SK-N-SH treated with all-trans-retinoic acid at 6 μM for 48 hours (cell line): ENCODE measurements at regions not wholly inside any gene's neighbourhood (a gene's known extent, or its start where the extent isn't known, plus 50 kb on each side); places are given as distances from the start of the nearest gene placed in this dataset.
A peak's percentile ranks its signal among the peaks of the same experiment; 100 is the strongest.

ENCODE experiments used
- ATAC-seq: fragments of 200-7000 bp; cut with Tn5 transposase; 3 replicates; pipeline ENCODE4 v1.9.1; 2020; ENCODE audit warnings: mild to moderate bottlenecking, moderate library complexity
- ARNTL ChIP-seq: fragments of 450-650 bp; formaldehyde crosslinking; IDR thresholded peaks from 2 replicates; pipeline ENCODE4 v1.5.0; 2020; ENCODE audit warnings: low read depth, mild to moderate bottlenecking, moderate library complexity, borderline replicate concordance
- BACH2 ChIP-seq: fragments of 250-450 bp; sonication (Bioruptor Pico); IDR thresholded peaks from 2 replicates; pipeline ENCODE4 v1.9.0; 2021; ENCODE audit warnings: mild to moderate bottlenecking, borderline replicate concordance
- CSDC2 ChIP-seq: fragments of 250-450 bp; sonication (Bioruptor Pico); IDR thresholded peaks from 2 replicates; pipeline ENCODE4 v1.5.0; 2020; ENCODE audit warnings: mild to moderate bottlenecking, moderate library complexity
- ESRRG ChIP-seq: fragments of 250-450 bp; sonication (Bioruptor Pico); IDR thresholded peaks from 2 replicates; pipeline ENCODE4 v1.6.1; 2021; ENCODE audit warnings: mild to moderate bottlenecking
- GLIS3 ChIP-seq: fragments of 250-450 bp; sonication (Bioruptor Pico); IDR thresholded peaks from 2 replicates; pipeline ENCODE4 v1.5.0; 2020; ENCODE audit warnings: mild to moderate bottlenecking, moderate library complexity
- ISL1 ChIP-seq: fragments of 250-450 bp; sonication (Bioruptor Pico); IDR thresholded peaks from 2 replicates; pipeline ENCODE4 v2.1.2; 2022; ENCODE audit warnings: mild to moderate bottlenecking, moderate library complexity
- OSR1 ChIP-seq: fragments of 250-450 bp; sonication (Bioruptor Pico); IDR thresholded peaks from 2 replicates; pipeline ENCODE4 v1.8.0; 2022; ENCODE audit warnings: moderate library complexity, mild to moderate bottlenecking, inconsistent platforms
- PATZ1 ChIP-seq: fragments of 250-450 bp; sonication (Bioruptor Pico); IDR thresholded peaks from 2 replicates; pipeline ENCODE4 v1.8.0; 2020; ENCODE audit warnings: mild to moderate bottlenecking, moderate library complexity, borderline replicate concordance
- POU6F1 ChIP-seq: fragments of 250-450 bp; sonication (Bioruptor Pico); IDR thresholded peaks from 2 replicates; pipeline ENCODE4 v1.8.0; 2021; ENCODE audit warnings: low read depth, mild to moderate bottlenecking, moderate library complexity, borderline replicate concordance
- PPARA ChIP-seq: fragments of 250-450 bp; sonication (Bioruptor Pico); IDR thresholded peaks from 2 replicates; pipeline ENCODE4 v1.5.0; 2020; ENCODE audit warnings: mild to moderate bottlenecking, borderline replicate concordance
- RARB ChIP-seq: fragments of 250-450 bp; sonication (Bioruptor Pico); IDR thresholded peaks from 2 replicates; pipeline ENCODE4 v1.8.0; 2021; ENCODE audit warnings: mild to moderate bottlenecking, moderate library complexity
- SNAI2 ChIP-seq: fragments of 250-450 bp; sonication (Bioruptor Pico); IDR thresholded peaks from 2 replicates; pipeline ENCODE4 v1.5.0; 2020; ENCODE audit warnings: mild to moderate bottlenecking, moderate library complexity
- TCF4 ChIP-seq: fragments of 250-450 bp; sonication (Bioruptor Pico); IDR thresholded peaks from 2 replicates; pipeline ENCODE4 v1.8.0; 2021; ENCODE audit warnings: mild to moderate bottlenecking, moderate library complexity, borderline replicate concordance
- TOX ChIP-seq: fragments of 250-450 bp; sonication (Bioruptor Pico); IDR thresholded peaks from 2 replicates; pipeline ENCODE4 v1.8.0; 2021; ENCODE audit warnings: mild to moderate bottlenecking, moderate library complexity, borderline replicate concordance
- TSHZ2 ChIP-seq: fragments of 250-450 bp; sonication (Bioruptor Pico); IDR thresholded peaks from 2 replicates; pipeline ENCODE4 v1.5.0; 2020; ENCODE audit warnings: mild to moderate bottlenecking, moderate library complexity
- ZC3H10 ChIP-seq: fragments of 250-450 bp; sonication (Bioruptor Pico); IDR thresholded peaks from 2 replicates; pipeline ENCODE4 v1.5.1; 2021; ENCODE audit warnings: mild to moderate bottlenecking, moderate library complexity
- ZFP3 ChIP-seq: fragments of 250-450 bp; sonication (Bioruptor Pico); IDR thresholded peaks from 2 replicates; pipeline ENCODE4 v1.5.0; 2020; ENCODE audit warnings: mild to moderate bottlenecking, moderate library complexity
- ZFP30 ChIP-seq: fragments of 450-650 bp; formaldehyde crosslinking; IDR thresholded peaks from 2 replicates; pipeline ENCODE4 v1.5.0; 2022; ENCODE audit warnings: mild to moderate bottlenecking, moderate library complexity
- ZNF70 ChIP-seq: fragments of 450-650 bp; formaldehyde crosslinking; IDR thresholded peaks from 2 replicates; pipeline ENCODE4 v1.5.0; 2020; ENCODE audit warnings: mild to moderate bottlenecking, moderate library complexity
- ZNF8 ChIP-seq: fragments of 450-650 bp; formaldehyde crosslinking; IDR thresholded peaks from 2 replicates; pipeline ENCODE4 v1.5.0; 2020; ENCODE audit warnings: mild to moderate bottlenecking, moderate library complexity

GRCh38 chr2:106941372-106941993 is 55.5 kb upstream of the ST6GAL2 start:
- no peak for ATAC-seq
- TF ChIP-seq RARB = no peak
- TF ChIP-seq OSR1 (CRISPR knock-in tag) = no peak
- TF ChIP-seq PPARA (CRISPR knock-in tag) = no peak
- no peak for TF ChIP-seq POU6F1 (CRISPR knock-in tag)
- no peak for TF ChIP-seq BACH2
- TF ChIP-seq TOX (CRISPR knock-in tag) = no peak

- ATAC-seq = peak; percentile 45; the same call in 2 of the 3 replicates
- TF ChIP-seq ESRRG = no peak
- TF ChIP-seq TSHZ2 (CRISPR knock-in tag) = no peak
- TF ChIP-seq GLIS3 (CRISPR knock-in tag) = no peak
- TF ChIP-seq OSR1 (CRISPR knock-in tag) = no peak
- TF ChIP-seq RARB = no peak
- no peak for TF ChIP-seq TOX (CRISPR knock-in tag)
- no peak for TF ChIP-seq ISL1 (CRISPR knock-in tag)
These were observed 57.7 kb upstream of the ST6GAL2 start for GRCh38 chr2:106943468-106944200.

GRCh38 chr2:106944215-106944614 is 58.2 kb upstream of the ST6GAL2 start:
- ATAC-seq = peak; percentile 92
- TF ChIP-seq ZC3H10 (CRISPR knock-in tag) (0 out of 2 replicates have a peak, but pooled peaks have one; percentile 12), ZFP30 (CRISPR knock-in tag) (no peak)

- no peak for ATAC-seq
- TF ChIP-seq ZNF70 (CRISPR knock-in tag) = no peak
- TF ChIP-seq ZFP3 (CRISPR knock-in tag) = no peak
- TF ChIP-seq PPARA (CRISPR knock-in tag) = no peak
- no peak for TF ChIP-seq ZNF8 (CRISPR knock-in tag)
- TF ChIP-seq SNAI2 (CRISPR knock-in tag) = no peak
- TF ChIP-seq PATZ1 (CRISPR knock-in tag) = no peak
- no peak for TF ChIP-seq ARNTL (CRISPR knock-in tag)
- no peak for TF ChIP-seq BACH2
- no peak for TF ChIP-seq TOX (CRISPR knock-in tag)
- TF ChIP-seq CSDC2 = no peak
- TF ChIP-seq ZC3H10 (CRISPR knock-in tag) = no peak
- TF ChIP-seq ISL1 (CRISPR knock-in tag) = no peak
- no peak for TF ChIP-seq POU6F1 (CRISPR knock-in tag)
- no peak for TF ChIP-seq TCF4
- TF ChIP-seq ESRRG = no peak
- no peak for TF ChIP-seq ZFP30 (CRISPR knock-in tag)
These were observed 62.6 kb upstream of the ST6GAL2 start for GRCh38 chr2:106948540-106948939.
